Endothelial cell of umbilical vein (primary cell): ENCODE measurements at regions not wholly inside any gene's neighbourhood (a gene's known extent, or its start where the extent isn't known, plus 50 kb on each side); places are given as distances from the start of the nearest gene placed in this dataset.

ENCODE experiments used
- CTCF ChIP-seq, 2 donors: IDR thresholded peaks; 1 replicate in 1 of 2; 2 replicates in 1 of 2; pipeline ENCODE4 v1.5.1; 2011; ENCODE audit warnings: low read length in 2 of 2, mild to moderate bottlenecking in 2 of 2, moderate library complexity in 2 of 2, control low read depth in 1 of 2, inconsistent platforms in 1 of 2, low read depth in 1 of 2; ENCODE audit not compliant: insufficient read depth in 1 of 2; ENCODE audit errors: extremely low read depth in 1 of 2
- EZH2 ChIP-seq: IDR thresholded peaks from 2 replicates; pipeline ENCODE4 v1.6.1; 2012; ENCODE audit warnings: borderline replicate concordance, low read depth, mild to moderate bottlenecking, moderate library complexity, low read length, inconsistent platforms; ENCODE audit not compliant: severe bottlenecking
- POLR2A ChIP-seq: IDR thresholded peaks from 2 replicates; pipeline ENCODE4 v1.6.1; 2012; ENCODE audit warnings: low read depth, mild to moderate bottlenecking, control low read depth, low read length

GRCh38 chr3:181330821-181331563 lies 341.5 kb upstream of the DNAJC19 start:
- TF ChIP-seq CTCF (IDR thresholded peaks at IDR 0.05; ENCODE audit: extremely low read depth in 1 of 2, insufficient read depth in 1 of 2, low read depth in 1 of 2, low read length in 2 of 2), result no peak
- no peak for TF ChIP-seq EZH2
- TF ChIP-seq POLR2A, result no peak
